ENCODE measurements at regions not wholly inside any gene's neighbourhood (a gene's known extent, or its start where the extent isn't known, plus 50 kb on each side); places are given as distances from the start of the nearest gene placed in this dataset.
"Not testable (repeated sequence)": the region's sequence is repeated elsewhere in the genome, so short reads cannot be mapped to it uniquely, and the experiment has no call there.

DNA sequence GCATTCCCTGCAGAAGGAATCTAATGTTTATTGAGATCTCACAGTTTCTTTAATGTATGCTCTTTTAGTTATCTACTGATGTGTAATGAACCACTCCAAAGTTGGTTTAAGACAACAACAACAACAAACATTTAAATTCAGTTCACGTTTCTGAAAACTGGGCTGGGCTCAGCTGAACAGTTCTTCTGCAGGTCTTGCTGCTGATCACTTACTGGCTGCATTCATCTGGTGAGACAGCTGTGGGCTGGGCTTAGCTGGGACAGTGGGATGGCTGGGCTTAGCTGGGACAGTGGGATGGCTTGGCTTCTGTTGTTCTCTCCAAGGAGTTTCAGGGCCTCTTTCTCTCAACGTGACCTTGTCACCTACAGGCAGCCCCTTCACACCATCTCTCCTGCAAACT lies 544.3 kb upstream of the CDH5 start:
- Histone ChIP-seq H3K36me3 (ENCODE audit: insufficient read depth, low read length) (no peaks in the 10 kb centered on the region), H3K9ac (ENCODE audit: low read length) (no peak overlapping the region), H3K4me1 (ENCODE audit: low read length) (no peaks in the 10 kb centered on the region), H3K27me3 (ENCODE audit: low read length) (no peaks in the 10 kb centered on the region), H3K4me2 (ENCODE audit: low read depth, low read length, poor library complexity, severe bottlenecking) (no peak overlapping the region), H3K4me3 (ENCODE audit: low read length) (no peak overlapping the region), H4K20me1 (ENCODE audit: insufficient read depth, low read depth, low read length) (no peaks in the 10 kb centered on the region), H3K79me2 (ENCODE audit: low read length) (no peaks in the 10 kb centered on the region), H3K27ac (ENCODE audit: low read length) (no peak overlapping the region), H3K9me3 (ENCODE audit: low read length) (no peaks in the 10 kb centered on the region), H3K9me2 (replicated peaks; ENCODE audit: insufficient read depth, low read length) (no peaks in the 10 kb centered on the region), H2AFZ (ENCODE audit: low read length) (no peak overlapping the region)
- no peak for DNase-seq

- no peaks in the 10 kb centered on the region for H3K36me3 ChIP-seq (ENCODE audit: insufficient read depth, low read length)
- no peaks in the 10 kb centered on the region for H3K9me3 ChIP-seq (ENCODE audit: low read length)
- no peak overlapping the region for H2AFZ ChIP-seq (ENCODE audit: low read length)
- no peak for DNase-seq
- no peaks in the 10 kb centered on the region for H3K9me2 ChIP-seq (replicated peaks; ENCODE audit: insufficient read depth, low read length)
- no peak overlapping the region for H3K4me3 ChIP-seq (ENCODE audit: low read length)
- no peaks in the 10 kb centered on the region for H3K27me3 ChIP-seq (ENCODE audit: low read length)
- H3K79me2 ChIP-seq (ENCODE audit: low read length) = no peaks in the 10 kb centered on the region
- no peak overlapping the region for H3K27ac ChIP-seq (ENCODE audit: low read length)
- H3K9ac ChIP-seq (ENCODE audit: low read length) = no peak overlapping the region
- no peak overlapping the region for H3K4me2 ChIP-seq (ENCODE audit: low read depth, low read length, poor library complexity, severe bottlenecking)
- no peaks in the 10 kb centered on the region for H3K4me1 ChIP-seq (ENCODE audit: low read length)
- H4K20me1 ChIP-seq (ENCODE audit: insufficient read depth, low read depth, low read length) = no peaks in the 10 kb centered on the region
These were observed 547.2 kb upstream of the CDH5 start for GRCh38 chr16:65819136-65819898.

DNA sequence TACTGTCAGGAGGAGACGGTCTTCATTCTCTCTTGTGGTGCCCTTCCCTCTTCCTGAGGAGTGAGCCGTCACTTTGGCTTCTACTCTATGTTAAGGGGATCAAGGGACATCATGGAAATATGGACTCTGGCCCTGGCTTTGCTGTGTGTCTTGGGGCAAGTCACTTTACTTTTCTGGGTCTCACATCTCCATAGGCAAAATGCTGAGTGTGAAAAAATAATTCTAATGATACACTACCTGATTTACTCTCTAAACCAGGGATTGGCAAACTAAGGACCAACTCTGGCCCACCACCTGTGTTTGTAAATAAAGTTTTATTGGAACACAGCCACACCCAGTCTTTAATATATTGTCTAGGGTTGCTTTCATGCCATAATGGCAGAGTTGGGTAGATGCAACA lies 548.7 kb upstream of the CDH5 start:
- DNase-seq = no peak
- no peak overlapping the region for H3K27ac ChIP-seq (ENCODE audit: low read length)
- H3K9ac ChIP-seq (ENCODE audit: low read length) = no peak overlapping the region
- H3K4me1 ChIP-seq (ENCODE audit: low read length) = no peaks in the 10 kb centered on the region
- H3K4me3 ChIP-seq (ENCODE audit: low read length) = no peak overlapping the region
- no peaks in the 10 kb centered on the region for H3K27me3 ChIP-seq (ENCODE audit: low read length)
- H3K79me2 ChIP-seq (ENCODE audit: low read length) = no peaks in the 10 kb centered on the region
- H3K4me2 ChIP-seq (ENCODE audit: low read depth, low read length, poor library complexity, severe bottlenecking) = no peak overlapping the region
- H3K9me3 ChIP-seq (ENCODE audit: low read length) = no peaks in the 10 kb centered on the region
- no peaks in the 10 kb centered on the region for H4K20me1 ChIP-seq (ENCODE audit: insufficient read depth, low read depth, low read length)
- no peak overlapping the region for H2AFZ ChIP-seq (ENCODE audit: low read length)
- H3K36me3 ChIP-seq (ENCODE audit: insufficient read depth, low read length) = no peaks in the 10 kb centered on the region
- H3K9me2 ChIP-seq (replicated peaks; ENCODE audit: insufficient read depth, low read length) = no peaks in the 10 kb centered on the region

- no peak overlapping the region for H3K9ac ChIP-seq (ENCODE audit: low read length)
- no peak overlapping the region for H3K4me2 ChIP-seq (ENCODE audit: low read depth, low read length, poor library complexity, severe bottlenecking)
- H4K20me1 ChIP-seq (ENCODE audit: insufficient read depth, low read depth, low read length) = no peaks in the 10 kb centered on the region
- H3K27me3 ChIP-seq (ENCODE audit: low read length) = no peaks in the 10 kb centered on the region
- H3K9me2 ChIP-seq (replicated peaks; ENCODE audit: insufficient read depth, low read length) = no peaks in the 10 kb centered on the region
- no peak overlapping the region for H3K4me3 ChIP-seq (ENCODE audit: low read length)
- H3K27ac ChIP-seq (ENCODE audit: low read length) = no peak overlapping the region
- no peaks in the 10 kb centered on the region for H3K79me2 ChIP-seq (ENCODE audit: low read length)
- no peaks in the 10 kb centered on the region for H3K4me1 ChIP-seq (ENCODE audit: low read length)
- no peak for DNase-seq
- no peak overlapping the region for H2AFZ ChIP-seq (ENCODE audit: low read length)
- no peaks in the 10 kb centered on the region for H3K9me3 ChIP-seq (ENCODE audit: low read length)
- no peaks in the 10 kb centered on the region for H3K36me3 ChIP-seq (ENCODE audit: insufficient read depth, low read length)
These were observed 549.4 kb upstream of the CDH5 start for GRCh38 chr16:65817066-65817465.

DNA sequence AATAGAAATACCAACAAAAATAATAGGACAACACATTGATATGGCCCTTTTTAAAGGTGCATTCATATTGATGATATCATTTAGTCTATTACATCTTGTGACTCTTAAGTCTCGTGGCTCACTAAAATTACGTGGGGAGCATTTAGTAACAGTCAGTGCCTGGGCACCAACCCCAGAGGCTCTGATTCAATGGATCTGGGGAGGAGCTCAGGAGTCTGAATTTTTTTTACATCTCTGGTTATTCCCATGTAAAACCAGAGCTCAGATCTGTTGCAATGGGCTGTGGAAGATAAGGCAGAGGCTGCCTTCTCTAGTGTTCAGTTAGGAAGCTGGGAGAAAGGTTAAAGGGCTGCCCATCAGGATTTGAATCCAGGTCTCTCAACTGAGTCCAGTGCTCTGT lies 549.9 kb upstream of the CDH5 start:
- Histone ChIP-seq H3K36me3 (ENCODE audit: insufficient read depth, low read length) (no peaks in the 10 kb centered on the region), H3K9ac (ENCODE audit: low read length) (no peak overlapping the region), H3K4me1 (ENCODE audit: low read length) (no peaks in the 10 kb centered on the region), H3K9me3 (ENCODE audit: low read length) (no peaks in the 10 kb centered on the region), H2AFZ (ENCODE audit: low read length) (no peak overlapping the region), H4K20me1 (ENCODE audit: insufficient read depth, low read depth, low read length) (no peaks in the 10 kb centered on the region), H3K27ac (ENCODE audit: low read length) (no peak overlapping the region), H3K4me3 (ENCODE audit: low read length) (no peak overlapping the region), H3K4me2 (ENCODE audit: low read depth, low read length, poor library complexity, severe bottlenecking) (no peak overlapping the region), H3K27me3 (ENCODE audit: low read length) (no peaks in the 10 kb centered on the region), H3K9me2 (replicated peaks; ENCODE audit: insufficient read depth, low read length) (no peaks in the 10 kb centered on the region), H3K79me2 (ENCODE audit: low read length) (no peaks in the 10 kb centered on the region)
- no peak for DNase-seq

GRCh38 chr16:65815707-65816106 lies 550.8 kb upstream of the CDH5 start:
- H3K4me3 ChIP-seq (ENCODE audit: low read length) = no peak overlapping the region
- no peak overlapping the region for H3K4me2 ChIP-seq (ENCODE audit: low read depth, low read length, poor library complexity, severe bottlenecking)
- no peaks in the 10 kb centered on the region for H3K9me3 ChIP-seq (ENCODE audit: low read length)
- H4K20me1 ChIP-seq (ENCODE audit: insufficient read depth, low read depth, low read length) = no peaks in the 10 kb centered on the region
- H3K9me2 ChIP-seq (replicated peaks; ENCODE audit: insufficient read depth, low read length) = no peaks in the 10 kb centered on the region
- DNase-seq = no peak
- no peak overlapping the region for H3K9ac ChIP-seq (ENCODE audit: low read length)
- no peaks in the 10 kb centered on the region for H3K27me3 ChIP-seq (ENCODE audit: low read length)
- H3K4me1 ChIP-seq (ENCODE audit: low read length) = no peaks in the 10 kb centered on the region
- no peaks in the 10 kb centered on the region for H3K36me3 ChIP-seq (ENCODE audit: insufficient read depth, low read length)
- H2AFZ ChIP-seq (ENCODE audit: low read length) = no peak overlapping the region
- no peak overlapping the region for H3K27ac ChIP-seq (ENCODE audit: low read length)
- H3K79me2 ChIP-seq (ENCODE audit: low read length) = no peaks in the 10 kb centered on the region

DNA sequence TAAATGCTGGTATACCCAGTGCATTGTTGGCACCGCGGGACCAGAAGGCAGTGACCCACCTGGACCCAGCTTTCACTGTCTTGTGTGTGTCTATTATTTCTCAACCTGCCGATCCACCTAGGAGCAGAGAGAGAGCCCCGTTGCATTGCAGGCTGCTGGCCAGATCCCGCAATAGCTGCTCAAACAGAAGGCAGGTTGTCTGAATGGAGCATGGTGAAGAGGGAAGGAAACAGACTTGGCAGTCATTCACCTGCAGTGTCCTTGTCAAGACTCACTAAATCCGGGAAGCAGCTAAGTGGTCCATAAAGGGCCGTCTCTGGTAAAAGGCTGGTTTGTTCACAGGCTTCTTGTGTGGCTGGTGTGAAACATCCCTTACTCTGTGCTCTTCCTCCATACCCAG lies 552.6 kb upstream of the CDH5 start:
- not testable (repeated sequence) for H3K27me3 ChIP-seq (ENCODE audit: low read length); H2AFZ ChIP-seq (ENCODE audit: low read length)

GRCh38 chr16:65809627-65810026 lies 556.9 kb upstream of the CDH5 start:
- Histone ChIP-seq H3K27me3 (ENCODE audit: low read length) (no peaks in the 10 kb centered on the region), H2AFZ (ENCODE audit: low read length) (no peak overlapping the region), H3K4me1 (ENCODE audit: low read length) (no peaks in the 10 kb centered on the region), H3K36me3 (ENCODE audit: insufficient read depth, low read length) (no peaks in the 10 kb centered on the region), H3K27ac (ENCODE audit: low read length) (no peak overlapping the region), H3K9me3 (ENCODE audit: low read length) (no peaks in the 10 kb centered on the region), H3K9me2 (replicated peaks; ENCODE audit: insufficient read depth, low read length) (no peaks in the 10 kb centered on the region), H3K79me2 (ENCODE audit: low read length) (no peaks in the 10 kb centered on the region), H3K4me3 (ENCODE audit: low read length) (no peak overlapping the region), H3K9ac (ENCODE audit: low read length) (no peak overlapping the region), H4K20me1 (ENCODE audit: insufficient read depth, low read depth, low read length) (no peaks in the 10 kb centered on the region), H3K4me2 (ENCODE audit: low read depth, low read length, poor library complexity, severe bottlenecking) (no peak overlapping the region)
- DNase-seq = no peak

More for the DNA sequence above, 552.6 kb upstream of the CDH5 start:
- not testable (repeated sequence) for H3K9ac ChIP-seq (ENCODE audit: low read length); H3K9me2 ChIP-seq (replicated peaks; ENCODE audit: insufficient read depth, low read length); H3K27ac ChIP-seq (ENCODE audit: low read length); DNase-seq; H3K4me3 ChIP-seq (ENCODE audit: low read length); H3K4me1 ChIP-seq (ENCODE audit: low read length); H4K20me1 ChIP-seq (ENCODE audit: insufficient read depth, low read depth, low read length); H3K36me3 ChIP-seq (ENCODE audit: insufficient read depth, low read length); H3K79me2 ChIP-seq (ENCODE audit: low read length); H3K9me3 ChIP-seq (ENCODE audit: low read length); H3K4me2 ChIP-seq (ENCODE audit: low read depth, low read length, poor library complexity, severe bottlenecking)

Data from Karpas-422 (cell line).